T1000 (cell line): ENCODE measurements at regions not wholly inside any gene's neighbourhood (a gene's known extent, or its start where the extent isn't known, plus 50 kb on each side); places are given as distances from the start of the nearest gene placed in this dataset.
"Not testable (repeated sequence)": the region's sequence is repeated elsewhere in the genome, so short reads cannot be mapped to it uniquely, and the experiment has no call there.

Experiments
- DNase-seq: peaks from one replicate; lab custom pipeline; 2025; ENCODE audit warnings: mixed read lengths; lab: John Stamatoyannopoulos, UW

GRCh38 chr7:120184866-120185265, 88.1 kb upstream of the KCND2 start:
- no peak for DNase-seq

- no peak for DNase-seq
Measured at GRCh38 chr7:120185940-120186682, 86.9 kb upstream of the KCND2 start.

GRCh38 chr7:120186688-120187087, 86.3 kb upstream of the KCND2 start:
- DNase-seq: no peak

GRCh38 chr7:120189623-120190022, 83.4 kb upstream of the KCND2 start:
- DNase-seq: no peak

GRCh38 chr7:120190109-120190508, 82.9 kb upstream of the KCND2 start:
- no peak for DNase-seq

- no peak for DNase-seq
Measured at GRCh38 chr7:120190566-120190965, 82.4 kb upstream of the KCND2 start.

- not testable (repeated sequence) for DNase-seq
Measured at GRCh38 chr7:120191423-120191822, 81.6 kb upstream of the KCND2 start.

- no peak for DNase-seq
Measured at GRCh38 chr7:120201290-120201689, 71.7 kb upstream of the KCND2 start.

GRCh38 chr7:120205101-120205500, 67.9 kb upstream of the KCND2 start:
- DNase-seq: no peak

- DNase-seq: no peak
Measured at GRCh38 chr7:120207037-120207436, 65.9 kb upstream of the KCND2 start.

GRCh38 chr7:120215654-120216053, 57.3 kb upstream of the KCND2 start:
- no peak for DNase-seq

GRCh38 chr7:120216947-120217346, 56.0 kb upstream of the KCND2 start:
- no peak for DNase-seq

- DNase-seq: no peak
Measured at GRCh38 chr7:120218712-120219111, 54.3 kb upstream of the KCND2 start.

- DNase-seq: no peak
Measured at GRCh38 chr7:120221666-120222065, 51.3 kb upstream of the KCND2 start.
